Caco-2 (cell line): ENCODE measurements at regions not wholly inside any gene's neighbourhood (a gene's known extent, or its start where the extent isn't known, plus 50 kb on each side); places are given as distances from the start of the nearest gene placed in this dataset.

Source experiments
- BruUV-seq: library from RNA; stranded (reverse); fragments of 400-500 nt; replicated peaks from 2 replicates; lab custom pipeline; 2021; lab: Mats Ljungman, UMichigan
- CTCF ChIA-PET: fragments of 300-600 bp; sonication (Branson Sonifier 250); formaldehyde crosslinking; loops from one replicate; lab custom pipeline; 2022; ENCODE audit warnings: antibody characterized with exemption; lab: Charles Lee
- POLR2A ChIA-PET: fragments of 300-600 bp; sonication (Branson Sonifier 250); formaldehyde crosslinking; loops from one replicate; lab custom pipeline; 2022; ENCODE audit warnings: antibody characterized with exemption; lab: Charles Lee
- DNase-seq, 2 experiments: peaks; one replicate each; pipeline versions ENCODE4 v3.0.0 to v3.0.0-alpha.2; 2020 to 2022
- H3K27me3 ChIP-seq: replicated peaks from 2 replicates; pipeline ENCODE4 v1.6.0; 2011; ENCODE audit warnings: low read length; ENCODE audit not compliant: control insufficient read depth, insufficient read depth
- H3K36me3 ChIP-seq: 2 replicates; pipeline ENCODE4 v1.5.1; 2011; ENCODE audit warnings: low read length; ENCODE audit not compliant: control insufficient read depth, insufficient read depth
- H3K4me1 ChIP-seq: fragments of 250-450 bp; sonication (Bioruptor Pico); 2 replicates; pipeline ENCODE4 v1.5.1; 2020; ENCODE audit warnings: mild to moderate bottlenecking
- H3K4me3 ChIP-seq: 2 replicates; pipeline ENCODE4 v1.5.1; 2011; ENCODE audit warnings: low read depth, mild to moderate bottlenecking, control low read depth, low read length
- H3K9me3 ChIP-seq: fragments of 250-450 bp; sonication (Bioruptor Pico); 2 replicates; pipeline ENCODE4 v1.5.1; 2020; ENCODE audit warnings: mild to moderate bottlenecking, moderate library complexity
- H3K27ac Mint-ChIP-seq: one replicate; pipeline ENCODE4 v1.8.0; 2022; ENCODE audit warnings: mixed read lengths; ENCODE audit not compliant: unreplicated experiment
- H3K27me3 Mint-ChIP-seq: one replicate; pipeline ENCODE4 v1.8.0; 2022; ENCODE audit warnings: mixed read lengths; ENCODE audit not compliant: insufficient read depth, unreplicated experiment
- H3K36me3 Mint-ChIP-seq: one replicate; pipeline ENCODE4 v1.8.0; 2022; ENCODE audit warnings: mild to moderate bottlenecking, mixed read lengths; ENCODE audit not compliant: insufficient read depth, unreplicated experiment
- H3K4me1 Mint-ChIP-seq: one replicate; pipeline ENCODE4 v1.8.0; 2022; ENCODE audit warnings: low read depth, mixed read lengths; ENCODE audit not compliant: unreplicated experiment
- H3K4me3 Mint-ChIP-seq: one replicate; pipeline ENCODE4 v1.8.0; 2022; ENCODE audit warnings: mild to moderate bottlenecking, moderate library complexity, mixed read lengths; ENCODE audit not compliant: unreplicated experiment
- H3K9me3 Mint-ChIP-seq: one replicate; pipeline ENCODE4 v1.8.0; 2022; ENCODE audit warnings: mixed read lengths; ENCODE audit not compliant: unreplicated experiment
- CTCF ChIP-seq, 2 experiments: fragments of 200-600 bp in 1 of 2; IDR thresholded peaks; 1 replicate in 1 of 2; 2 replicates in 1 of 2; pipeline versions ENCODE4 v1.5.1 to v1.8.0; 2011 to 2022; ENCODE audit warnings: antibody characterized with exemption in 1 of 2, control low read depth in 1 of 2, inconsistent platforms in 1 of 2, low read depth in 1 of 2, low read length in 1 of 2, mild to moderate bottlenecking in 1 of 2, moderate library complexity in 1 of 2; ENCODE audit not compliant: insufficient read depth in 1 of 2, severe bottlenecking in 1 of 2, unreplicated experiment in 1 of 2
- intact Hi-C: fragments of 100-400 bp; cut with micrococcal nuclease; formaldehyde crosslinking; loops from one replicate; pipeline ENCODE4 v1.10.0; 2022; ENCODE audit not compliant: unreplicated experiment

DNA sequence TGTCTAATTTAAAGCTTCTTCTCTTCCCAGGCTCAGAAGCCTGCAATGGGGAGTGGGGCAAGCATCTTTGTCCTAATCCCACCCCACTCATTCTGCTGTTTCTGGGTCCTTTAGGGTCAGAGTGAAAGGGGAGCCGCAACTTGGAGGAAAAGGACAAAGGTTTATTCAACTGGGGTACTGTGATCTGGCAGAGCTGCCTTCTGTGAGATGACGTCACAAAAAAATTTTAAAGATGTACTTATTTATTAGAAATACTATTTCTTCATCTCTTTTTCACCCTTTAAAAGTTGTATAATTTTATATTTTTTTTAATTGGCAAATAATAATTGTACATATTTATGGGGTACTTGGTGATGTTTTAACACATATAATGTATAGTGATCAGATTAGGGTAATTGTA is 302.6 kb downstream of the TDRD3 start:
- Histone ChIP-seq H3K4me1 (no peaks in the 10 kb centered on the region), H3K4me3 (no peak overlapping the region), H3K9me3 (no peaks in the 10 kb centered on the region), H3K36me3 (no peaks in the 10 kb centered on the region), H3K27me3 (no peaks in the 10 kb centered on the region)
- Mint-ChIP-seq H3K27me3 (peaks cover 13% of the 10 kb centered on the region), H3K9me3 (no peaks in the 10 kb centered on the region), H3K4me3 (no peak overlapping the region), H3K4me1 (no peaks in the 10 kb centered on the region), H3K27ac (no peak overlapping the region), H3K36me3 (no peaks in the 10 kb centered on the region)
- ChIA-PET CTCF (no interaction called here), POLR2A (no interaction called here)
- BruUV-seq: no TSS peak
- TF ChIP-seq CTCF (IDR thresholded peaks at IDR 0.05; ENCODE audit: insufficient read depth in 1 of 2, low read depth in 1 of 2, low read length in 1 of 2, severe bottlenecking in 1 of 2, unreplicated experiment in 1 of 2): no peak
- intact Hi-C loops: no loop called here
- no peak for DNase-seq

GRCh38 chr13:60696602-60697001 is 299.6 kb downstream of the TDRD3 start:
- intact Hi-C loops: no loop called here
- Mint-ChIP-seq H3K9me3 (no peaks in the 10 kb centered on the region), H3K4me1 (no peaks in the 10 kb centered on the region), H3K36me3 (no peaks in the 10 kb centered on the region), H3K27ac (no peak overlapping the region), H3K27me3 (peaks cover 17% of the 10 kb centered on the region), H3K4me3 (no peak overlapping the region)
- no peak for DNase-seq
- BruUV-seq: no TSS peak
- Histone ChIP-seq H3K4me3 (no peak overlapping the region), H3K4me1 (no peaks in the 10 kb centered on the region), H3K36me3 (no peaks in the 10 kb centered on the region), H3K27me3 (no peaks in the 10 kb centered on the region), H3K9me3 (no peaks in the 10 kb centered on the region)
- CTCF ChIA-PET: no interaction called here
- no peak for TF ChIP-seq CTCF (IDR thresholded peaks at IDR 0.05; ENCODE audit: insufficient read depth in 1 of 2, low read depth in 1 of 2, low read length in 1 of 2, severe bottlenecking in 1 of 2, unreplicated experiment in 1 of 2)
- POLR2A ChIA-PET: no interaction called here

GRCh38 chr13:60691268-60691667 is 294.2 kb downstream of the TDRD3 start:
- TF ChIP-seq CTCF (IDR thresholded peaks at IDR 0.05; ENCODE audit: insufficient read depth in 1 of 2, low read depth in 1 of 2, low read length in 1 of 2, severe bottlenecking in 1 of 2, unreplicated experiment in 1 of 2): no peak
- H3K4me3 Mint-ChIP-seq: no peak overlapping the region
- POLR2A ChIA-PET: no interaction called here
- Histone ChIP-seq H3K4me3 (no peak overlapping the region), H3K36me3 (no peaks in the 10 kb centered on the region), H3K4me1 (no peaks in the 10 kb centered on the region), H3K27me3 (no peaks in the 10 kb centered on the region), H3K9me3 (no peaks in the 10 kb centered on the region)
- no peak for DNase-seq
- no TSS peak for BruUV-seq
- H3K9me3 Mint-ChIP-seq: no peaks in the 10 kb centered on the region
- CTCF ChIA-PET: no interaction called here
- intact Hi-C loops: no loop called here
- no peaks in the 10 kb centered on the region for H3K36me3 Mint-ChIP-seq
- H3K4me1 Mint-ChIP-seq: no peaks in the 10 kb centered on the region
- H3K27ac Mint-ChIP-seq: no peak overlapping the region
- H3K27me3 Mint-ChIP-seq: peaks cover 21% of the 10 kb centered on the region
